GM18508 (cell line): ENCODE measurements at regions not wholly inside any gene's neighbourhood (a gene's known extent, or its start where the extent isn't known, plus 50 kb on each side); places are given as distances from the start of the nearest gene placed in this dataset.

Experiments
- ATAC-seq: cut with Tn5 transposase; IDR thresholded peaks from one replicate; pipeline ENCODE4 v1.9.1; 2021; ENCODE audit warnings: moderate number of reproducible peaks; ENCODE audit not compliant: insufficient read depth, unreplicated experiment

DNA sequence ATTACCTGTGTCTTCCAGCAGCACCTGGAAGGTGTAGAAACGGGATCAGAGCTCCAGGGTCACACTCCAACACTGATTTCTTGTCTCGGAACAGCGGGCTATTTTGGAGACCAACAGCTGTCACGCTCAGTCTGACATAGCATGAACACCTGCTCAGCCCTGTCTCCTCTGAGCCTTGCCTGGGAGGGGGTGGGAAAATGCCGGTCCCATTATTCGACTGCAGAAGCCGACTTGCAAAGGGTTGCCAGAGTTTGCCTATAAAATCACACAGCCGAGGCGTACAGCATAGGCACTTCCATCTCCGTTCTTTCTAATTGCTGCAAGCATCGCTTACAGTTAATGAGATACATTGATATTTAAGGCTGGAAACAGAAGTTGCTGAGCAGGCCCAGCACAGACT lies 300.8 kb upstream of the MSX2 start:
- ATAC-seq, result no peak

DNA sequence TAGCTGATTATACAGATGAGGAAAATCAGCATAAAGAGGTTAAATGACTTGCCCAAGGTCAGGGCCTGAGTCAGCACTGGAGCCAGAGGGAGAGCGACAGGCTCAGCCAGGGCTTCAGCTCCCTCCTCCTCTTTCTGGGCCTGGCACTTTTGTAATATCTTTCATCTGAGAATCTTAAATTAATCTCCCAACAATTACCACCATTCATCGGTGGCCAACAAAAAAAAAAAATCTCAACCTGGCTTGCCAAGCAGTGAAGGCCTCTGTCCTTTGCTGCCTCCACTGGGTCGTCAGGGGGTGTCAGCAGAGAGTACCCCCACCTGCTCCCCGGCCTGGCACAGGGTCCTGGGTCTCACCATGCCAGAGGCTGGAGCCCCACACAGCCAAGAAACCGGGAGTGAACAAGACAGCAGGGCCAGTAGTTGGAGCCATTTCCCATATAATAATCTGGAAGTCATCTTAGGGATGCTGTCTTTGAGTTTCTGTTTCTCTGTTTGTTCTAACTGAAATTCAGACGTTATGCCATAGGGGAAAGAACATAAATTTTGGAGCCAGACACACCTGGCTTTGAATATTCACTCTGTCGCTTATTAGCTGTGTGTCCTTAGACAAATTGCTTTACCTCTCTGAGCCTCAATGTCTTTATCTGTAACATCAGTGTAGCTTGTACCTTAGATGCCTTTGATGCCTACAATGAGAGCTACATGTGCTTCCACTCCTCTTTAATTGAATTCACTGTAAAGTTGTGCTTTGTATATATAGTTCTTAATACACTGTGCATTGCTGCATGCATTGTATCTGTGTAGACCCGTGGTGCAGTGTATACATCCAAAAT lies 299.9 kb upstream of the MSX2 start:
- no peak for ATAC-seq

DNA sequence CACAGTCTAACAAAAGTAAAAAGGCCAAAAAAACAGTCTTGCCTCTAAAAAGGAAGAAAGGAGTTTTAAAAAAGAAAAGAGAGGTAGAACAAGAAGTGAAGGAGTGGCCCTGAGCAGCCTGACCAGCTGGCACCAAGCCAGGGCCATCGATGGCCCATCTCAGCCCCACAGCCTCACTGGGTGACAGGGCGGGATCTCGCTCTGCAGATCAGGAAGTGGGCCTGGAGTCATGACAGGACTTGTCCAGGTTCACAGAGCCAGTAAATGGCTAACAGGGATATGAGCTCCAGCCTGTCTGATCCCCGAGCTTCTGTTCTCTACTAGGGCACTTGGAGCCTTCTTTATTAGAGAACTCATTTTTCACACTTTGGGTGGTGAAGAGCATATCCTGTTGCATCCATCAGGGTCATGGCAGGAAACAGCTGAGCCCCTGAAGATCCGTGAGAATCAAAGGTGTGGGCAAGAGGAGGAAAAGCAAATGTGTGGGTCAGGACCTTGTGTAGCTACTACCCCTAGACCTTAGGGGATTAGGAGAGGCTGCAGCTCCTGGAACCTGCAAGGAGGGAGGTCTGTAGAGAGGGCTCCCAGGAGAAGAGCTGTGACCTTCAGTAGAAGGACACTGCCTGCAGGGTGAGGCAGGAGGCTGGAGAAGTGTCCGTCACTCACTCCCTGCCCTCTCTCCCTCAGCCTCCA lies 299.0 kb upstream of the MSX2 start:
- ATAC-seq, result no peak

DNA sequence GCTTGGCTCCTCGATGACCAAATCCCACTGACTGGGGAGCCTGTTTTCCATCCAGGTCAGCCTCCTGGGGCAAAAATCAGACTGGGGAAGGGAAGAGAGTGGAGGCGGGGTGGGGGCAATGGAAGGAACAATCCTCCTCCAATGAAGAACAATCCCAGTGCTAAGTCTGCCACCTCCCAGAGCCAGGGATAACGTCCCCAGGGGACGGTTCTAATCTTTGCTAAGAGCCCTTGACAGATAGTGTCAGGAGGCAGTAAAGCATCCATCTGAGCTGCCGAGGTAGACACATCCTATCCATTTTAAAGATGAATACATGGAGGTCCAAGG lies 298.5 kb upstream of the MSX2 start:
- no peak for ATAC-seq

DNA sequence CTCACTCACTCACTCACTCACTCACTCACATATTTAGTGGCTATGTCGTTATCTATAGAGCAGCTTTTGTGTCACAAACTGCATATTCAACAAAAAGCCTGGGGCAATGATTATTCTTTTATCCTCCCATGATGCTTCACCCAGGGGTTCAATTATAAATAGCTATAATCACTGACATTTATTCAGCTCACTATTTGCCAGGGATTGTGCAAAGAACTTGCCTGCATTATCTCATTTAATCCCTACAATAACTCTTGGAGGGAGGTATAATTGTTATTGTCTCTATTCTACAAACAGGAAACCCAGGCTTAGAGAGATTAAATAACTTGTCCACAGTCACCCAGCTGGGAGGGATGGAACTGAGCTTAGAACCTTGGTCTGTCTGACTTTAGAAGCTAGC lies 298.0 kb upstream of the MSX2 start:
- ATAC-seq, result no peak

DNA sequence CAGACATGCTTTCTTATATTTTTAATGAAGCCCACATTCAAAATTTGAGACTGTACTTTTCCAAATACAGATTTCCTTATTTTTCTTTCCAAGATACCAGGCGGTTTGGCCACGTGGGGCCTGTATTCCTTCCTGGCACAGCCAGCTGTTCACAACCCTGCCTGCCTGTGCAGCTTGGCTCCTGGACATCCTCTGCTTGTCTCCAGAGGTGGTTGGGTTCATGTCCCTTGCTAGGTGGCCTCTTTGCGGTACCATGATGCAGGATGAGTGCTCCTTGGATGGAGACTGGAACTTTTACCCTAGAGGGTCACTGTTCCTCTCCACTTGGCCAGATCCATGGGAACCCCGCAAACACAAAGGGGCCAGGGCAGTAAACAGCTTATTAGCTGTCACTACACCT lies 297.5 kb upstream of the MSX2 start:
- ATAC-seq, result no peak

DNA sequence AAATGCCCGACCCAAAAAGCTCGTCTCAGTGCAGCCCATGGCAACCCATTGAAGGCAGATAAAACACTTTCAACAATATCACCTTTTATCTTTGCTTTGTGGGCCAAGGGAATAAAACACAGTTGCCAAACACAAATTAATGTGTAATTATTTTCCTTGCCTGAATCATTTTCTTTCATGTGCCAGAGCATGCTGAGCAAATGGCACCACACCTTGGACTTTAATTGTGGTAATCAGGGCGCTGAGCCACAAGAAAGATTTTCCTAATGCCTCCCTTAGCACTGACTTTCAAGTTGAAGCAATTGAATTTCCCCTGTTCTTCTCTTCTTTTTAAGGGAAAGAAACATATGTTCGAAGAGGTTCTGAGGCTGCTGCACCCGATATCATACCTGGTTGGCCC lies 297.1 kb upstream of the MSX2 start:
- no peak for ATAC-seq

DNA sequence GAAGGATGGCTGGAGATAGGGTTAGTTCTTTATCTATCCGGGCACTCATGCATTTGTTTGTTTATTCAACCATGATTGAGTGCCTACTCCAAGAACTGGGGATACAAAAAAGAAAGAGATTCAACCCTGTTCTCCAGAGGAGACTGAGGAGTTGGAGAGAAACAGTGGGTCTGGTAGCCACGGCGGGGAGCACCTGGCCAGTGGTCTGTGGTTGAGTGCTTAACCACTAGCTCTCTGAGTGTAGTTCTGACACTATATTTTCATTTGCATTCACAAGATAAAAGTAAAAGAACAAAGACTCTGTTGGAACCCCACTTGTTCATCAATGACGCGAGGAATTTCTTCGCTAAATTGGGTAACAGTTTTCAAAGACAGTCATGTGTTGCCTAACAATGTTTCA lies 295.5 kb upstream of the MSX2 start:
- no peak for ATAC-seq

DNA sequence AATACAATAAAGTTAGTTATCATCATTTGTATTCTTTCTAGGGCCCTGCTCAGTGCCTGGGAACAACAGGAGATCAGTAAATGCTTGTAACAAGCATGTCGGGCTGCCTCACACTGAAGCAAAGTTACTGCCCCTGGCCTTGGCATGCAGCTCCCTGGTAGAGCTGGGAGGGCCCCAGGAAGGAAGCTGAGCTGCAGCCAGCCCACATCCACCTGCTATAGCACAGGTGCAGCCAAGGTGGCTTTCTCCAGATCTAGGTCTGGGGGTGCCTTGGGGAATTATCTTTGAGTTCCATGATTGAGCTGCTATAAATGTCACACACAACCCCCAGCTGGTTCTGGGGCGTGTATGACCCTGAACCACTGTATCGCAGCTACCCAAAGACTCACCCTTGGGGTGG lies 293.4 kb upstream of the MSX2 start:
- ATAC-seq, result no peak

DNA sequence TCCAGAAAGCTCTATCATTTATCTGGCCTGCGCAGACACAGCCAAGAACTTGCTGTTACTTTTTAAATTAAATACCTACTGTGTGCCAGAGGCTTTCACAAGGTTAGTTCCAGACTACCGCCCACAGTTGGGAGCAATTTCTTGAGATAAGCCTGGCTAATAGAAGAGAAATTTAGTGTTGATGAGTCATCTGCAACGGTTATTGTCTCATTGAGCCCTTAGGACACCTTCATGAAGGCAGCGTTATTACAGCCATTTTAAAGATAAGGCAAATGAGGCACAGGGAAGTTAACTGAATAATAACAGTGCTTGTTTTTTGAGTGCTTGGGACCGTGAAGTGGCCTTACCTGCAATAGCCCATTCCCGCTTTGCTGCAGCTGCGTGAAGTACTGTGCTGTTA lies 292.9 kb upstream of the MSX2 start:
- ATAC-seq, result no peak

DNA sequence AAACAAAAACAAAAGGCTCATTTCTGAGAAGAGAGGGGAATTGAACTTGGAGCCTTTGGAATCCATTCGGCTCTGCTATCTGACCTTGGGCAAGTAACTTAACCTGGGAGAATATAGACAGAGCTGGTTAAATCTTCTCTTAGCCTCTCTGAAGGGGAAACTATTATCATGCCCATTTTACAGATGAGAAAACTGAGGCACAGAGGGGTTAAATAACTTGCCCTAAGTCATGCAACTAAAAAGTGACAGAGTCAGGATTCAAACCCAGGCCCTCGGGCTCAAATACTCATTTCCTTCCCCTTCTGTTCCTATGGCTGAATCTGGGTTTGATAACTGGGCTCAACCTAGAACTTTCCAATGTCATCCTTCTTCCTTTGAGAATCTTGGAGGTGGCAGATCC lies 291.3 kb upstream of the MSX2 start:
- no peak for ATAC-seq

DNA sequence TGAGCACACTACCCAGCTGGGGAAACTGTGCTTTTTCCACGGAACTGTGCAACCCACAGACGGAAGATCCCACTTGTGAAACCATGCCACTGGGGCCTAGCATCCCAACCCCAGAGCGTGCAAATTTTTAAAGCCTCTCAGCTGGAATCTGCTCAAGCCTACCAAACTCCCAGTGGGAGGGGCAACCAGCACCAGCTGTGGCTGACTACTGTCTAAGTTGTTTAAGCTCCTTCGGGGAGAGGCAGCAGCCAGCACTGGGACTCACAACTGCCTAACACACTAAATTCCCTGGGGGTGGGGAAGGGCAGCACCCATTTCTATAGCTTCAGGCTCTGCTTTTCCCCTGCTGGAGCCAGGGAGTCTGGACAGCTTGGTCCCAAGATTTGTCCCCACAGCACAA lies 287.6 kb upstream of the MSX2 start:
- no peak for ATAC-seq

DNA sequence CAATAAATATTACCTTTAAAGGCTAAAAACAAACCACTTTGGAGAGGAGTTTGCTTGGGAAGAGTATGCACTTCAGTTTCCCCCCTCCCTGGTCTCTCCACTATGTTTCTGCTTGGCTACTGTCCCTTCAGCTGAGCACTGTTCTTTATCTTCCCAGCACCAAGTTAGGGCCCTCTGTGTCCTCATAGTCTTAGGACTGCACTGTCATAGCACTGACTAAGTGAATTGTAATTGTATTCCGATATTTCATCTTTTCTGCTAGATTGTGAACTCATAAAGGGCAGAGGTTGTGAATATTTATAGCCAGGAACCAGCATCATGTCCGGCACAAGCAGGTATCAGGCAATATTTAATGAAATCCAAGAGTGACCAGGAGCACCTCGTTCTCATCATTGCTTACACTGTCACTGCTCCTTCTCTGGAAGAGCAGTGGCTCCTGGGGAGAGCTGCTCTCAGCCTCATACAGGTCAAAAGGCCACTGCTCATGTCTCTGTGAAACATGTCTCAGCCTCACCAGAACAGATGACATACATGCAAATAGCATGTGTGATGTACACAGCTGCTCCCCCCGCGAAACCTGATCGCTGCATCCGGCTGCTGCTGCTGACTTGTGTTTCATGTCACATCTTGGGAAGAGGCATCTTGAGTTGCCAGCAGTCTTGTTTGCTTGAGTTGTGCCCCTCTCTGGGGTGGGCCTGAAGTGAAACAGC lies 279.7 kb upstream of the MSX2 start:
- ATAC-seq, result no peak

DNA sequence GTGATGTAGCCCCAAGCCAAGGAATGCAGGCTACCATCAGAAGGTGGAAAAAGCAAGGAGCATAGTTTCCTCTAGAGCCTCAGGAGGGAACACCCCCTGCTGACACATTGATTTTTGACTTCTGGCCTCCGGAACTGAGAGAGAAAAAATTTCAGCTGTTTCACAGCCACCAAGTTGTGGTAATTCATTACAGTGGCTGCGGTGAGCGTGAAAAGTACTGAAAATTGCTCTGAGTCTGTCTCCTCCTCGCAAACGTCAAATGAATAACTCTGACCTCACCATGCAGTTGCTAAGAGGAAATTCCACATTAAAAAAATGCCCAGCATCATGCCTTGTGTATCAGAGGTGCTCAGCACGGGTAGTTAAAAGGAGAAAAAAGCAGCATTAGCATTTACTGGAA lies 277.9 kb upstream of the MSX2 start:
- no peak for ATAC-seq

DNA sequence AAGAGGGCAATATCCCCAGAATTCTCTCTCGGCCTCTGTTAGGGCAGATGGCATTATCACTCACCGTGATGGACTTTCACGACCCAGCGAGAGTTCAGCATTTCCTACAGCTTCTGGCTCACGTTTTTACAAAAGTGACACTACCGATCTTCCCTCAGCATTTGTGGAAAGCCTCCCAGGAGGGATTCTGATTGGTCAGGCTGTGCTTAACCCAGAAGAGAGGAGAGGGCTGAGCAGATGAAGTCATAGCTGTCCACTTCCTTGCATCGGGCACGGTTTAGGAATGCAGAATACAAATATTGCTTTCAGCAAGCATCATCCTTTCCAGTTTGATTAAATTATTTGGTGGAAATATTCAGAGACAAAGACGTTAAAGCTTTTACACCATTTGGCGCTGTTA lies 277.4 kb upstream of the MSX2 start:
- ATAC-seq, result no peak

DNA sequence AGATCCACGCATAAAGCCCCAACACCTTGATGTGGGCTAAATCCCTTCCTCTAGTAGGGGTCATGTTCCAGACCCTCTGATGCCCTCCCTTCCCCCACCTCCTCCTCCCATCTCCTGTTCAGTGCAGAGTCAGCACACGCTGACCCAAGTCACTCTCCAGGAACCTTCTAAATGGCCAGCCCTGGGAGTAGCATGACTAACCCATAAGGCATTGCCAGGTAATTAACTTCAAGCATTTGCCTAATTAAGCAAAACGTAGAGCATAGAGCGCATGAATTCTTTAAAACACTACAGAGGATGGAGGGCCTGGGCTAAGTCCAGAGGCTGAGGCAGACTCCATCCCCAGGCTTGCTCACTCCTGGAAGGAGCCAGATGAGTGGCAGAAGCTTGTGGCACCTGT lies 276.3 kb upstream of the MSX2 start:
- no peak for ATAC-seq

DNA sequence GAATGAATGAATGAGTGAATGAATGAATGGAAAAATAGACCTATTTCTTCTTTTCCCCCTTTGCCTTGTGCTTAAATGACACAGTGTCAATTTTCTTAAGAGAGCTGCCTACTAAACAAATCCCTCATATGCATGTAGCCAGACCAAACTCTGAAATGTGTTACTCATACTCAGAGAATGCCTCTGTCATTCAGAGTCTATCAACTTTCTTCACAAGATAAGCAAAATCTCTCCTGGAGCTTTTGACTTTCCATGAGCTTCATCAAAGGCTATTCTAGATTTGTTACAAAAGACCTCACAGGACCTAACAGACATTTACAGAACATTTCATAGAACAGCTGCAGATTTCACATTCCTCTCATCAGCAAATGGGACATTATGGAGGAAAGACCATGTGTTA lies 275.7 kb upstream of the MSX2 start:
- no peak for ATAC-seq

DNA sequence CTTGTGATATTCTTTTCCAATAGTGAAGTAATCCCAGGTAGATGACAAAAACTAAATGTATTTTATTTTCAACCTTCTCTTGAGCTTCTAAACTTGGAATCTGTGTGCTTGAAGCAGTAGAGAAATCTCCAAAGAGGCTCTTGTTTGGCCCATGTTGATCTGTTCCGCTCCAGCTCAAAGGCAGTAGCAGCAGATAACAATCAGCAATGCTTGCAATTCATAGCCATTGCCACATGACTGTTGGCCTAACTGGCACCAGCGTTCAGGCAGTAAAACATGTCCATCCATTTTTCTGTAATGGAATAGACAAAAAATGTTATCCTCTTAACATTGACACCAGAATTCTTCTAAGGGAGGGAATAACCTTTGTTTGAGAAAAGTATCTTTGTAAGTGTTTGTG lies 270.7 kb upstream of the MSX2 start:
- no peak for ATAC-seq

DNA sequence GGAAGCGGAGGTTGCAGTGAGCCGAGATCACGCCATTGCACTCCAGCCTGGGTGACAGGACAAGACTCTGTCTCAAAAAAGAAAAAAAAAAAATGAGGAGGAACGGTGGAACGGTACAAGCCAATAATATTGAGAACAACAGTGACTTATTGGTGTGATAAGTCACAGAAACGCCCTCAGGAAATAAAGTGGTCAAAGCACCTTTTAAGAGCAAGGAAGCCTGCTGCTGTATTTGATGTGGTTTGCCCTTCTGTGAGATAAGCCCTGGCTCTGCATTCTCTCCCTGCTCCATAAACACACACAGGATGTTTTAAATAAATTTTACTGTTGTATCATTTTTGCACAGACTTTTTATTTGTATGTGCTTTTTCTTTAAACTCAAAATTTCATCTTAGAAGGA lies 269.9 kb upstream of the MSX2 start:
- ATAC-seq, result no peak

DNA sequence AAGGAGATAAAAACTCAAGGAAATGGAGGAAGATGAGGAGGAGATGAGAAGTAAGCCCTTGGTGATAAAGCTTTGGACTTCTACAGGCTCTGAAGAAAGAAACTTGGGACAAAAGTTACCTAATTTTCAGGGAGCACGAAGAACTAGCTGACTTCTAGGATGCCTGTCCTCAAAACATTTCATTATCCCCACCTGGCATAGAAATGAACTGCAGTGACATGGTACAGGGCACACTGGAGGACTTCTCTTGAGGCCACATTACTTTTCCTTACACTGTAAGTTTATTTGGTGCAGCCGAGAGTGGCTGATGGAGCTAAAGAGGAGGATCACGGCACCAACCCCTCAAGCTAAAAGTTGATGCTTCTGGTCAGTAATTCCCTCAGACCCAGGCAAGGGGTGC lies 269.5 kb upstream of the MSX2 start:
- ATAC-seq, result no peak

DNA sequence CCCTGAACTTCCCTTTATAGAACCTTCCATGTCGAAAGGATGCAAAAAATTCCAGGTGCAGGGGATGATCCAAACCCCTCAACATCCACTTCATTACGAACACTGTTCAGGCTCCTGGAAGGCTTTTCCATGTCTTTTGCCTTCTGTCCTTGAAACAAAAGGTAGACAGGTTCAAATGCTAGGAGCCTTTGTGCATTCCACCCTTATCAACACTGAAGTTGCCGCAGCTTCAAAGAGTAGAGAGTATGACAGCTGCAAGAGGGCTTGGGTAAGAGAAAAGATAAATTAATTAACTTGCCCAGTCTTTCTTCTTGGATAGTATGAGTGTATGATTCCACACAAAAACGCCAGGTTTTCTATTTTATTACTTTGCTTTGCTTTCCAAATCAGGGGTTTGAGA lies 269.1 kb upstream of the MSX2 start:
- no peak for ATAC-seq
